HL-60 (cell line): ENCODE measurements at regions not wholly inside any gene's neighbourhood (a gene's known extent, or its start where the extent isn't known, plus 50 kb on each side); places are given as distances from the start of the nearest gene placed in this dataset.

Experiments used
- DNase-seq, 2 experiments: peaks; one replicate each; pipeline ENCODE4 v3.0.0-alpha.2; 2010 to 2020; ENCODE audit warnings: low read depth in 1 of 2, low spot score in 1 of 2
- H3K27ac ChIP-seq: fragments of 250-450 bp; sonication (Bioruptor Pico); replicated peaks from 2 replicates; pipeline ENCODE4 v1.5.1; 2020; ENCODE audit warnings: mild to moderate bottlenecking, moderate library complexity
- H3K27me3 ChIP-seq: fragments of 250-450 bp; sonication (Bioruptor Pico); 2 replicates; pipeline ENCODE4 v1.5.1; 2021; ENCODE audit warnings: mild to moderate bottlenecking, moderate library complexity; ENCODE audit not compliant: insufficient read depth, poor library complexity, severe bottlenecking
- H3K4me3 ChIP-seq: replicated peaks from 2 replicates; pipeline ENCODE4 v1.5.1; 2011; ENCODE audit warnings: mild to moderate bottlenecking, control low read depth, low read length; ENCODE audit not compliant: insufficient read depth
- GABPA ChIP-seq: IDR thresholded peaks from 2 replicates; pipeline ENCODE4 v1.6.1; 2012; ENCODE audit warnings: low read depth
- POLR2AphosphoS5 ChIP-seq: IDR thresholded peaks from 2 replicates; pipeline ENCODE4 v1.6.1; 2012; ENCODE audit warnings: low read depth
- REST ChIP-seq: IDR thresholded peaks from 2 replicates; pipeline ENCODE4 v1.6.1; 2012; ENCODE audit warnings: low read depth; ENCODE audit not compliant: insufficient replicate concordance
- SPI1 ChIP-seq: IDR thresholded peaks from 2 replicates; pipeline ENCODE4 v1.6.1; 2012; ENCODE audit warnings: low read depth, mild to moderate bottlenecking, borderline replicate concordance
- TF ChIP-seq, protein P1 (sequence below): IDR thresholded peaks from one replicate; pipeline ENCODE4 v1.5.1; 2011; ENCODE audit warnings: low read length, control low read depth, inconsistent platforms; ENCODE audit not compliant: insufficient read depth

GRCh38 chr9:31969552-31969951 lies 414.9 kb upstream of the ACO1 start:
- no peak for TF ChIP-seq POLR2AphosphoS5
- TF ChIP-seq REST, result no peak
- no peak for TF ChIP-seq SPI1
- no peak for TF ChIP-seq GABPA
- TF ChIP-seq, protein P1, sequence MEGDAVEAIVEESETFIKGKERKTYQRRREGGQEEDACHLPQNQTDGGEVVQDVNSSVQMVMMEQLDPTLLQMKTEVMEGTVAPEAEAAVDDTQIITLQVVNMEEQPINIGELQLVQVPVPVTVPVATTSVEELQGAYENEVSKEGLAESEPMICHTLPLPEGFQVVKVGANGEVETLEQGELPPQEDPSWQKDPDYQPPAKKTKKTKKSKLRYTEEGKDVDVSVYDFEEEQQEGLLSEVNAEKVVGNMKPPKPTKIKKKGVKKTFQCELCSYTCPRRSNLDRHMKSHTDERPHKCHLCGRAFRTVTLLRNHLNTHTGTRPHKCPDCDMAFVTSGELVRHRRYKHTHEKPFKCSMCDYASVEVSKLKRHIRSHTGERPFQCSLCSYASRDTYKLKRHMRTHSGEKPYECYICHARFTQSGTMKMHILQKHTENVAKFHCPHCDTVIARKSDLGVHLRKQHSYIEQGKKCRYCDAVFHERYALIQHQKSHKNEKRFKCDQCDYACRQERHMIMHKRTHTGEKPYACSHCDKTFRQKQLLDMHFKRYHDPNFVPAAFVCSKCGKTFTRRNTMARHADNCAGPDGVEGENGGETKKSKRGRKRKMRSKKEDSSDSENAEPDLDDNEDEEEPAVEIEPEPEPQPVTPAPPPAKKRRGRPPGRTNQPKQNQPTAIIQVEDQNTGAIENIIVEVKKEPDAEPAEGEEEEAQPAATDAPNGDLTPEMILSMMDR, result no peak
- Histone ChIP-seq H3K27ac (no peak overlapping the region), H3K4me3 (no peak overlapping the region), H3K27me3 (no peaks in the 10 kb centered on the region)
- no peak for DNase-seq

DNA sequence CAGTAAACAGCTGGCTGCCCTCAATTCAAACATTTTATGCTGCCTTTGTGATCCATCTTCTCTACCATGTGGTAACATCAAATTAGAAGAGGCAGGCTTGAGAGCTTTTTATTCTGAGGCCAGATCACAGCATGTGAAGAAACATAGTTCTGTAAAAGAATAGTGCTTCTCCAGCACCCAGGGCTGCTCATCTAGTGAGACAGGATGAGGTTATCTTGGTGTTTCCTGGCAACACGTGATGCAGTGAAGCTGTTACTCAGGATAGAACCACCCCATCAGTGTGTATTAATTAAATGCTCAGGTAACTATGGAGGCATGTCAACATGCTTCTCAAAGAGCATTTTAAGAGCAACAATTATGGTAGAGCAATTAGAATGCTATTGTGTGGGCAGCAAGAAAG lies 400.5 kb upstream of the ACO1 start:
- no peak for DNase-seq
- TF ChIP-seq SPI1, result no peak
- TF ChIP-seq POLR2AphosphoS5, result no peak
- TF ChIP-seq GABPA, result no peak
- no peak for TF ChIP-seq REST
- TF ChIP-seq, protein P1, result no peak
- Histone ChIP-seq H3K4me3 (no peak overlapping the region), H3K27ac (no peak overlapping the region), H3K27me3 (no peaks in the 10 kb centered on the region)

DNA sequence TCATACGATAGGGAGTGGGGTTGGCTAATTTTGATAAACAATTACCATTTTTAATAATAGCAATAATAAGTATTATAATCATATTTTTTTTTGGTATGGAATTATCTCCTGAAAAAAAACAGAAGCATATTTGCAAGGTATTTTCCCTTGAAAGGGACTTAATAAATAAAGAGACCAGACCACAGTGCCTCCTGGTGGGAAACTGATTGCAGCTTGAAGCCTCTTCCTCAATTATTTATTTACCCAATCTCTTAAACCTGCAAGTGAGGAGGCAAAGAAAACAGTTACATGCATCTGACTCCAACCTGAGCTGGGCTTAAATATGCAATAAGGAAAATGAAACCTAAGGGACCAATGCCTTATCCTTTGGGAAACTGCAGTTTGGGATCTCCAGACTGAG lies 388.1 kb upstream of the ACO1 start:
- DNase-seq, result no peak
- TF ChIP-seq GABPA, result no peak
- TF ChIP-seq, protein P1, result no peak
- no peak for TF ChIP-seq REST
- no peak for TF ChIP-seq SPI1
- TF ChIP-seq POLR2AphosphoS5, result no peak
- Histone ChIP-seq H3K27ac (no peak overlapping the region), H3K4me3 (no peak overlapping the region), H3K27me3 (no peaks in the 10 kb centered on the region)
